ENCODE measurements at regions not wholly inside any gene's neighbourhood (a gene's known extent, or its start where the extent isn't known, plus 50 kb on each side); places are given as distances from the start of the nearest gene placed in this dataset.

DNA sequence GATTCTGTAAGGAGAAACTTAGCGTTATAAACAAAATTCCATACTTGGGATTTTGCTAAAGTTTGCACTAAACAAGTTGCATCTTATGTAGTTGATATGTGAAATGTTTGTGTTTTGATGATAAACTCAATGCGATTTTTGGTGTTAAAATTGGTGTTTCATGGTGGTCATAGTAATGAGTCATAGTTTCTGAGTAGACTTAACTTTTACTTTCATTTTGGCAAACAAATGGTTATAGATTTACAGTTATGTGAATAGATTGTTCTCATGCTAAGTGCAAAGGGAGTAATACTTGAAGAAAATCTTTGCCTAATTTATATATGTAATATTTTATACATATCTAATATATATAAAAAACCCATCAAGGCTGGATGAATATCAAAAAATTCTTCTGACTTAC, 107.3 kb upstream of the ELAVL2 start:
- DNase-seq: no peak

DNA sequence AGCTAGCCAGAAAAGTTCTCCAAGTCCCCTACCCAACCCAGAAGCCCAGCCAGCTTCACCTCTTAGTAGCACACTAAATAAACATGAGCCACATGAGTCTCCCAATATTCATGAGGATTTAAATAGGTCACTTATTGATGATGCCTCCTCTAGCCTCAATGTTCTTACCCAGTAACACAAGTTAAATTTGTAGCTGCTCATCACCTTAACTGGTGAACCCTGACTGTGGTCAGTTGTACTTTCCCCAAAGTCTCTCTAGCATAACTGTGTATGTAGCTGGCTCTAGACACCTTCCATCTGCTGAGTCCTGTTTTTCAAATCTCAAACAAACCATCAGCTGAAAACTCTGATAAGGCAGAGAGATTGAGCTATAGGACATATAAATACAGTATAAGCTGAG, 100.3 kb upstream of the ELAVL2 start:
- no peak for DNase-seq

DNA sequence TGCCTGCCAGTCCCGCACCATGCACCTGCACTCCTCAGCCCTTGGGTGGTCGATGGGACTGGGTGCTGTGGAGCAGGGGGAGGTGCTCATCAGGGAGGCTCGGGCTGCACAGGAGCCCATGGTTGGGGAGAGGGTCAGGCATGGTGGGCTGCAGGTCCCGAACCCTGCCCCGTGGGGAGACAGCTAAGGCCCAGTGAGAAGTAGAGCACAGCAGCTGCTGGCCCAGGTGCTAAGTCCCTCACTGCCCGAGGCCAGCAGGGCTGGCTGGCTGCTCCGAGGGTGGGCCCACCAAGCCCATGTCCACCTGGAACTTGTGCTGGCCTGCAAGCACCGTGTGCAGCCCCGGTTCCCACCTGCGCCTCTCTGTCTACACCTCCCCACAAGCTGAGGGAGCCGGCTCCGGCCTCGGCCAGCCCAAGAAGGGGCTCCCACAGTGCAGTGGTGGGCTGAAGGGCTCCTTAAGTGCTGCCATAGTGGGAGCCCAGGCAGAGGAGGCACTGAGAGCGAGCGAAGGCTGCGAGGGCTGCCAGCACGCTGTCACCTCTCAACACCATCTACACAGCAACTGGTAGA, 88.5 kb upstream of the ELAVL2 start:
- no peak for DNase-seq

DNA sequence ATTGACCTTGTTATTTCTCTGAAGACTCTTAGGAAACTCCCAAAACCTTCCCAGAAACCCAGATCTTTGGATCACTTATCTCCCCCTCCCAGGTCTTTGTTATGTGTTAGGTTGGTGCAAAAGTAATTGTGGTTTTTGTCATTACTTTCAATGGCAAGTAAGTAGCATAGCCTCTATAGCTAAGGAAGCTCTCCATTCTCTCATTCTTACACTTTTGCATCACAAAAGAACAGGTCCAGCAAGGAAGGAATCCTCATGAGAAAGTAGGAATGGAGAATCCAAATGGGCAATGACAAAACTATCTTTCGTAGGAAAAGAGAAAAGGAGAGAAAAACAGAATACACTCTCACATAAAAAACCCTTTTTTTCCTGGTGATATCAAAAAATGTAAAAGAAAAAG, 81.3 kb upstream of the ELAVL2 start:
- DNase-seq: no peak

DNA sequence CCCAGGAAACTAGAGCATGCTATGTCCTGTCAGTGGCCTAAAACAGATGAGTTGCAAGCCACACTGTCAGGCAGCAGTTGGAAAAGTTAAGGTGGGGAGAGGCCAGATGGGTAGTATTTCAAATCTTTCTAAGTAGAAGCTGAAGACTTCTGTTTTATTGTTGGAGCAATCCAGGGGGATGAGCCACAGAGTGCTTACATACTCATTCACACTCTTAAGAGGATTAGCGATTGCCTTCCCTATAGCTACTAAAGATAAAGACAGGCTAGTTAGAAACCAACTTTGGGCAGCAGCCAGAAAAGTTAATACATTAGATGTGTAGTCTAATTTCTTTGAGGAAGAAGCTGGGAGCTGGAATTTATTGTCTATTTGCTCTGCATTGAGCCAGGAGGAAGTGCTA, 61.7 kb upstream of the ELAVL2 start:
- no peak for DNase-seq

Data from amygdala (tissue), 56 donors.